ENCODE measurements at regions not wholly inside any gene's neighbourhood (a gene's known extent, or its start where the extent isn't known, plus 50 kb on each side); places are given as distances from the start of the nearest gene placed in this dataset.

GRCh38 chr17:54046570-54046969 lies 223.8 kb downstream of the KIF2B start (continued):
- TF ChIP-seq CTBP2 (IDR thresholded peaks at IDR 0.05; ENCODE audit: borderline replicate concordance, insufficient read depth, insufficient read length, low read length) (no peak), E2F6 (IDR thresholded peaks at IDR 0.05) (no peak), HDAC6 (IDR thresholded peaks at IDR 0.05; ENCODE audit: low read depth, low read length) (no peak), SP4 (IDR thresholded peaks at IDR 0.05; ENCODE audit: low read length) (no peak)
